CD14-positive monocyte (primary cell): ENCODE measurements at regions not wholly inside any gene's neighbourhood (a gene's known extent, or its start where the extent isn't known, plus 50 kb on each side); places are given as distances from the start of the nearest gene placed in this dataset.

ENCODE experiments used
- DNase-seq, 3 donors: peaks; one replicate each; pipeline ENCODE4 v3.0.0-alpha.2; 2011 to 2022
- H2AFZ ChIP-seq: 2 replicates; pipeline ENCODE4 v1.6.0; 2012; ENCODE audit warnings: mild to moderate bottlenecking, low read depth, low read length, inconsistent platforms; ENCODE audit not compliant: insufficient read depth, poor library complexity, severe bottlenecking
- H3K27ac ChIP-seq, 2 donors: 1 replicate in 1 of 2; 2 replicates in 1 of 2; pipeline ENCODE4 v1.5.1; 2012 to 2013; ENCODE audit warnings: low read length in 2 of 2, control low read depth in 1 of 2, inconsistent platforms in 1 of 2, low read depth in 1 of 2, mild to moderate bottlenecking in 1 of 2
- H3K27me3 ChIP-seq, 2 donors: one replicate each; pipeline versions ENCODE4 v1.6.0 to v1.6.1; 2011 to 2013; ENCODE audit warnings: low read length in 2 of 2; ENCODE audit not compliant: control insufficient read depth in 2 of 2, insufficient read depth in 2 of 2
- H3K36me3 ChIP-seq, 2 donors: replicated peaks in 1 of 2; 1 replicate in 1 of 2; 2 replicates in 1 of 2; pipeline versions ENCODE4 v1.5.1 to v1.6.1; 2012 to 2013; ENCODE audit warnings: low read length in 2 of 2, control low read depth in 1 of 2, inconsistent platforms in 1 of 2, mild to moderate bottlenecking in 1 of 2; ENCODE audit not compliant: insufficient read depth in 2 of 2, control insufficient read depth in 1 of 2
- H3K4me1 ChIP-seq, 2 donors: 1 replicate in 1 of 2; 2 replicates in 1 of 2; pipeline versions ENCODE4 v1.5.1 to v1.6.1; 2012 to 2013; ENCODE audit warnings: low read length in 2 of 2, control low read depth in 1 of 2, inconsistent platforms in 1 of 2, mild to moderate bottlenecking in 1 of 2, moderate library complexity in 1 of 2; ENCODE audit not compliant: insufficient read depth in 2 of 2, control insufficient read depth in 1 of 2
- H3K4me2 ChIP-seq: replicated peaks from 2 replicates; pipeline ENCODE3; 2012; ENCODE audit warnings: low read length, moderate library complexity, mild to moderate bottlenecking; ENCODE audit not compliant: poor library complexity, severe bottlenecking; ENCODE audit errors: extremely low read depth
- H3K4me3 ChIP-seq, 3 experiments: fragments of 200-600 bp in 1 of 3; sonication (generic) in 1 of 3; replicated peaks in 1 of 3; 1 replicate in 2 of 3; 2 replicates in 1 of 3; pipeline ENCODE4 v1.5.1; 2011 to 2013; ENCODE audit warnings: low read length in 3 of 3, mild to moderate bottlenecking in 3 of 3, control low read depth in 2 of 3, low read depth in 2 of 3, inconsistent platforms in 1 of 3, moderate library complexity in 1 of 3
- H3K79me2 ChIP-seq: 2 replicates; pipeline ENCODE4 v1.6.0; 2012; ENCODE audit warnings: mild to moderate bottlenecking, control low read depth, inconsistent platforms, low read length, moderate library complexity; ENCODE audit not compliant: insufficient read depth
- H3K9ac ChIP-seq: 2 replicates; pipeline ENCODE4 v1.6.0; 2017; ENCODE audit warnings: low read length, mild to moderate bottlenecking; ENCODE audit not compliant: insufficient read depth, poor library complexity, severe bottlenecking
- H3K9me3 ChIP-seq, 2 donors: replicated peaks in 1 of 2; 1 replicate in 1 of 2; 2 replicates in 1 of 2; pipeline versions ENCODE4 v1.5.1 to v1.6.1; 2012 to 2013; ENCODE audit warnings: low read length in 2 of 2, control low read depth in 1 of 2; ENCODE audit not compliant: control insufficient read depth in 1 of 2, insufficient read depth in 1 of 2
- H4K20me1 ChIP-seq: 2 replicates; pipeline ENCODE4 v1.6.0; 2012; ENCODE audit warnings: mild to moderate bottlenecking, low read length, control low read depth, moderate library complexity; ENCODE audit not compliant: insufficient read depth
- H3K27ac Mint-ChIP-seq, 7 donors: one replicate each; pipeline ENCODE4 v1.8.0; 2020; ENCODE audit warnings: mild to moderate bottlenecking in 7 of 7, mixed read lengths in 7 of 7, moderate library complexity in 6 of 7, inconsistent platforms in 2 of 7
- H3K27me3 Mint-ChIP-seq, 3 donors: one replicate each; pipeline ENCODE4 v1.8.0; 2021 to 2022; ENCODE audit warnings: low read depth in 3 of 3, mild to moderate bottlenecking in 3 of 3, mixed read lengths in 3 of 3, moderate library complexity in 3 of 3, inconsistent platforms in 1 of 3
- H3K36me3 Mint-ChIP-seq, 2 donors: one replicate each; pipeline ENCODE4 v1.8.0; 2020; ENCODE audit warnings: mixed read lengths in 2 of 2, inconsistent platforms in 1 of 2, mild to moderate bottlenecking in 1 of 2
- H3K4me1 Mint-ChIP-seq: one replicate; pipeline ENCODE4 v1.8.0; 2020; ENCODE audit warnings: mild to moderate bottlenecking, mixed read lengths
- H3K4me3 Mint-ChIP-seq, 2 donors: one replicate each; pipeline ENCODE4 v1.8.0; 2020; ENCODE audit warnings: mild to moderate bottlenecking in 2 of 2, mixed read lengths in 2 of 2, moderate library complexity in 1 of 2
- H3K9me3 Mint-ChIP-seq, 7 donors: one replicate each; pipeline ENCODE4 v1.8.0; 2020 to 2022; ENCODE audit warnings: mixed read lengths in 7 of 7, mild to moderate bottlenecking in 6 of 7, moderate library complexity in 6 of 7, inconsistent platforms in 2 of 7
- CTCF ChIP-seq: fragments of 200-600 bp; IDR thresholded peaks from one replicate; pipeline ENCODE4 v1.8.0; 2022; ENCODE audit warnings: antibody characterized with exemption, mild to moderate bottlenecking
- intact Hi-C, 2 donors: fragments of 100-400 bp; cut with micrococcal nuclease; formaldehyde crosslinking; loops; one replicate each; pipeline versions ENCODE4 v1.15.0 to v1.15.1; 2023

GRCh38 chr9:13361076-13361475 is 81.6 kb upstream of the MPDZ start:
- Histone ChIP-seq H3K9ac (no peak overlapping the region), H3K9me3 (no peaks in the 10 kb centered on the region), H3K79me2 (no peaks in the 10 kb centered on the region), H3K36me3 (no peaks in the 10 kb centered on the region), H3K27ac (no peak overlapping the region), H3K27me3 (no peaks in the 10 kb centered on the region), H3K4me3 (no peak overlapping the region), H4K20me1 (no peaks in the 10 kb centered on the region), H2AFZ (no peak overlapping the region), H3K4me1 (no peaks in the 10 kb centered on the region), H3K4me2 (no peak overlapping the region)
- Mint-ChIP-seq H3K4me3 (no peak overlapping the region), H3K27ac (no peak overlapping the region), H3K27me3 (peaks cover 0 to 2% (median 2%) of the 10 kb centered on the region in 3 donors), H3K4me1 (no peaks in the 10 kb centered on the region), H3K9me3 (no peaks in the 10 kb centered on the region), H3K36me3 (no peaks in the 10 kb centered on the region)
- intact Hi-C loops: no loop called here
- TF ChIP-seq CTCF: no peak
- no peak for DNase-seq

- no peaks in the 10 kb centered on the region for H3K79me2 ChIP-seq
- no peaks in the 10 kb centered on the region for H3K27me3 ChIP-seq
- H3K36me3 Mint-ChIP-seq: no peaks in the 10 kb centered on the region
- no peaks in the 10 kb centered on the region for H3K9me3 ChIP-seq
- no peaks in the 10 kb centered on the region for H3K27me3 Mint-ChIP-seq
- no peaks in the 10 kb centered on the region for H4K20me1 ChIP-seq
- no peak overlapping the region for H3K4me3 Mint-ChIP-seq
- no peak overlapping the region for H3K4me3 ChIP-seq
- no peaks in the 10 kb centered on the region for H3K4me1 ChIP-seq
- no peaks in the 10 kb centered on the region for H3K9me3 Mint-ChIP-seq
- no peaks in the 10 kb centered on the region for H3K36me3 ChIP-seq
- no peak overlapping the region for H3K4me2 ChIP-seq
- TF ChIP-seq CTCF: no peak
- H3K27ac ChIP-seq: no peak overlapping the region
- no peak for DNase-seq
- H3K27ac Mint-ChIP-seq: no peak overlapping the region
- no peak overlapping the region for H2AFZ ChIP-seq
- H3K9ac ChIP-seq: no peak overlapping the region
- no peaks in the 10 kb centered on the region for H3K4me1 Mint-ChIP-seq
- intact Hi-C loops: no loop called here
These were observed 80.7 kb upstream of the MPDZ start for GRCh38 chr9:13360188-13360587.
